ENCODE measurements at regions not wholly inside any gene's neighbourhood (a gene's known extent, or its start where the extent isn't known, plus 50 kb on each side); places are given as distances from the start of the nearest gene placed in this dataset.

DNA sequence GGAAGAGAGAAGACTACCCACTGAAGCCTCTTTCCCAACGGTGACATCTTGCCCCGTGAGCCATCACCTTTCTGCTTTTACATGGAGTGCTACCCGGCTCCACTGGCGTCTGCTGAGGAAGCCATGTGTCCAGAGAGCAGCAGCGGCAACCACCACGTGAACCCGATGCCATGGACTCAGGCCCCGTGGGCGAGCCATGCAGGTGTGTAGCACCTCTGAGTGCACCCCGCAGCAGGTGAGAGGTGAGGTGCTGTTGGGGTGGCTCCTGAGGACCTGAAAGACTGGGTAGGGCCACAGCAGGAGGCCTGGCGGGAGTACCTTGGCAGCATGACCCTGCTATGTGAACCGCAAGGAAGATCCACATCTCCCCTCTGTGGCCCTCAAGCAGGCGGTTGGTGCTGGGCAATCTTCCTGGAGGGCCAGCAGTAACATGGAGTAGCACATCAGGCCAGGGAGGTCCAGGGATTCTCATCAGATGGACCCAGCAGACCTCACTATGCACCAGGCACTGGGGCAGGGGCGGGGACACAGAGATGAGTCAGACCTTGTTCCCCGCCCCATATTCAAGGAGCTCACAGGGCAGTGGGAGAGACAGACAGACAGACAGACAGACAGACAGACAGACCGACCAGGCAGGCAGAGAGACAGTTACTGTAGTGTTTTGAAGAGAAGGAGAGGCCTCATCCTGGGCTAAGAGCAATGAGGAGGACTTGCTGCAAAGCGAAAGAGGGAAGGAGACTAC is 129.6 kb downstream of the PAPOLA start:
- Histone ChIP-seq H3K27ac (ENCODE audit: extremely low read depth, low read depth, low read length) (no peak overlapping the region), H3K4me3 (ENCODE audit: low read depth, low read length) (no peak overlapping the region), H3K9me3 (ENCODE audit: control insufficient read depth, insufficient read depth, low read depth, low read length) (no peaks in the 10 kb centered on the region), H3K4me1 (ENCODE audit: control insufficient read depth, insufficient read depth, low read length) (no peaks in the 10 kb centered on the region), H3K36me3 (ENCODE audit: control insufficient read depth in 2 of 2, insufficient read depth in 1 of 2, low read length in 2 of 2) (no peaks in the 10 kb centered on the region)
- ChIA-PET POLR2A (no interaction called here), CTCF (interaction anchor here (0.6 kb wide), 1 partner anchor 472 kb away, joined by 3 read pairs; no protein-coding TSS in a partner anchor)
- TF ChIP-seq IKZF3 (tag by site-specific recombination; IDR thresholded peaks at IDR 0.05) (no peak), RBAK (tag by site-specific recombination; IDR thresholded peaks at IDR 0.05) (no peak), ZNF629 (tag by site-specific recombination; IDR thresholded peaks at IDR 0.05) (no peak), ZSCAN16 (tag by site-specific recombination; IDR thresholded peaks at IDR 0.05) (no peak), GLIS2 (tag by site-specific recombination; IDR thresholded peaks at IDR 0.05) (no peak), SP3 (tag by site-specific recombination; IDR thresholded peaks at IDR 0.05) (no peak), ZNF311 (tag by site-specific recombination; IDR thresholded peaks at IDR 0.05; ENCODE audit: borderline replicate concordance) (no peak), ZNF785 (tag by site-specific recombination; IDR thresholded peaks at IDR 0.05) (no peak), ZNF433 (tag by site-specific recombination; IDR thresholded peaks at IDR 0.05; ENCODE audit: low read depth) (no peak), WT1 (tag by site-specific recombination; IDR thresholded peaks at IDR 0.05) (no peak), ATF2 (tag by site-specific recombination; IDR thresholded peaks at IDR 0.05; ENCODE audit: low read depth) (no peak), PRDM1 (tag by site-specific recombination; IDR thresholded peaks at IDR 0.05) (no peak), ZNF391 (tag by site-specific recombination; IDR thresholded peaks at IDR 0.05; ENCODE audit: borderline replicate concordance, low read depth) (no peak), ZNF48 (tag by site-specific recombination; IDR thresholded peaks at IDR 0.05) (no peak), ZNF658 (tag by site-specific recombination; IDR thresholded peaks at IDR 0.05) (no peak), ZNF398 (tag by site-specific recombination; IDR thresholded peaks at IDR 0.05) (no peak)
- TF ChIP-seq, protein P1, sequence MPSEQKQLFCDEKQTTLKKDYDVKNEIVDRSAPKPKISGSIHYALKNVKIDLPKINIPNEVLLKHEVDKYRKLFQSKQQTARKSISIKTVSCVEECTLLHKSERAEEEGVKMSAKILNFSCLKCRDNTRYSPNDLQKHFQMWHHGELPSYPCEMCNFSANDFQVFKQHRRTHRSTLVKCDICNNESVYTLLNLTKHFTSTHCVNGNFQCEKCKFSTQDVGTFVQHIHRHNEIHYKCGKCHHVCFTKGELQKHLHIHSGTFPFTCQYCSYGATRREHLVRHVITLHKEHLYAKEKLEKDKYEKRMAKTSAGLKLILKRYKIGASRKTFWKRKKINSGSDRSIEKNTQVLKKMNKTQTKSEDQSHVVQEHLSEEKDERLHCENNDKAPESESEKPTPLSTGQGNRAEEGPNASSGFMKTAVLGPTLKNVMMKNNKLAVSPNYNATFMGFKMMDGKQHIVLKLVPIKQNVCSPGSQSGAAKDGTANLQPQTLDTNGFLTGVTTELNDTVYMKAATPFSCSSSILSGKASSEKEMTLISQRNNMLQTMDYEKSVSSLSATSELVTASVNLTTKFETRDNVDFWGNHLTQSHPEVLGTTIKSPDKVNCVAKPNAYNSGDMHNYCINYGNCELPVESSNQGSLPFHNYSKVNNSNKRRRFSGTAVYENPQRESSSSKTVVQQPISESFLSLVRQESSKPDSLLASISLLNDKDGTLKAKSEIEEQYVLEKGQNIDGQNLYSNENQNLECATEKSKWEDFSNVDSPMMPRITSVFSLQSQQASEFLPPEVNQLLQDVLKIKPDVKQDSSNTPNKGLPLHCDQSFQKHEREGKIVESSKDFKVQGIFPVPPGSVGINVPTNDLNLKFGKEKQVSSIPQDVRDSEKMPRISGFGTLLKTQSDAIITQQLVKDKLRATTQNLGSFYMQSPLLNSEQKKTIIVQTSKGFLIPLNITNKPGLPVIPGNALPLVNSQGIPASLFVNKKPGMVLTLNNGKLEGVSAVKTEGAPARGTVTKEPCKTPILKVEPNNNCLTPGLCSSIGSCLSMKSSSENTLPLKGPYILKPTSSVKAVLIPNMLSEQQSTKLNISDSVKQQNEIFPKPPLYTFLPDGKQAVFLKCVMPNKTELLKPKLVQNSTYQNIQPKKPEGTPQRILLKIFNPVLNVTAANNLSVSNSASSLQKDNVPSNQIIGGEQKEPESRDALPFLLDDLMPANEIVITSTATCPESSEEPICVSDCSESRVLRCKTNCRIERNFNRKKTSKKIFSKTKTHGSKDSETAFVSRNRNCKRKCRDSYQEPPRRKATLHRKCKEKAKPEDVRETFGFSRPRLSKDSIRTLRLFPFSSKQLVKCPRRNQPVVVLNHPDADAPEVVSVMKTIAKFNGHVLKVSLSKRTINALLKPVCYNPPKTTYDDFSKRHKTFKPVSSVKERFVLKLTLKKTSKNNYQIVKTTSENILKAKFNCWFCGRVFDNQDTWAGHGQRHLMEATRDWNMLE (tag by site-specific recombination; conservative IDR thresholded peaks at IDR 0.05; ENCODE audit: low read depth), result no peak

DNA sequence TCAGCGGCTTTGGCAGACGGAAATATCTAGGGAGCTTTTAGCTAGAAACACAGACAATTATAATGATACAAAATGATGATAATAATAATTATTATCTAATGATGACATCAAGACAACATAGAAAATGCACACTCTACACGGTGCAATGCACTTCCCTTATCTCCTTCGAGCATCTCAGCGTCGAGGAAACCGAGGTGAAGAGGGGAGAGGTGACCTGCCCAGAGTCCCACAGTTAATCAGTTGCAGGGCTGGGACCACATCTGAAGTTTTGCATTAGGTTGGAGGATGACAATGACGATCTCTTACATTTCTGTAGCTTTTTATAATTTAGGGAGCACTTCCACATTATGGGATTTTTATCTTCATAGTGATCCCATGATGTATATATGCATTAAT is 130.2 kb downstream of the PAPOLA start:
- Histone ChIP-seq H3K4me1 (ENCODE audit: control insufficient read depth, insufficient read depth, low read length) (no peaks in the 10 kb centered on the region), H3K27ac (ENCODE audit: extremely low read depth, low read depth, low read length) (no peak overlapping the region), H3K9me3 (ENCODE audit: control insufficient read depth, insufficient read depth, low read depth, low read length) (no peaks in the 10 kb centered on the region), H3K36me3 (ENCODE audit: control insufficient read depth in 2 of 2, insufficient read depth in 1 of 2, low read length in 2 of 2) (no peaks in the 10 kb centered on the region), H3K4me3 (ENCODE audit: low read depth, low read length) (no peak overlapping the region)
- no peak for TF ChIP-seq ZBTB21 (tag by site-specific recombination; IDR thresholded peaks at IDR 0.05)
- TF ChIP-seq ZNF623 (tag by site-specific recombination; IDR thresholded peaks at IDR 0.05), result no peak
- TF ChIP-seq ZBTB6 (tag by site-specific recombination; IDR thresholded peaks at IDR 0.05), result no peak
- TF ChIP-seq GLIS1 (tag by site-specific recombination; IDR thresholded peaks at IDR 0.05), result no peak
- TF ChIP-seq TRIM28 (IDR thresholded peaks at IDR 0.05; ENCODE audit: borderline replicate concordance, low read length), result no peak
- TF ChIP-seq ZNF174 (tag by site-specific recombination; IDR thresholded peaks at IDR 0.05), result no peak
- no peak for TF ChIP-seq RBAK (tag by site-specific recombination; IDR thresholded peaks at IDR 0.05)
- TF ChIP-seq ZNF138 (tag by site-specific recombination; IDR thresholded peaks at IDR 0.05; ENCODE audit: borderline replicate concordance), result no peak
- no peak for TF ChIP-seq ZNF664 (tag by site-specific recombination; IDR thresholded peaks at IDR 0.05)
- ChIA-PET CTCF (interaction anchor here (0.6 kb wide), 1 partner anchor 471 kb away, joined by 3 read pairs; no protein-coding TSS in a partner anchor), POLR2A (no interaction called here)
